GM10248 (cell line): ENCODE measurements at regions not wholly inside any gene's neighbourhood (a gene's known extent, or its start where the extent isn't known, plus 50 kb on each side); places are given as distances from the start of the nearest gene placed in this dataset.

ENCODE experiments used
- CTCF ChIA-PET: fragments of 300-600 bp; sonication (Branson Sonifier 250); formaldehyde crosslinking; extraction: SDS; loops from one replicate; lab custom pipeline; 2021; ENCODE audit warnings: antibody characterized with exemption; lab: Yijun Ruan, JAX
- POLR2A ChIA-PET: fragments of 350-650 bp; sonication (Branson Sonifier 250); formaldehyde crosslinking; extraction: SDS; loops from one replicate; lab custom pipeline; 2020; ENCODE audit warnings: antibody characterized with exemption; lab: Yijun Ruan, JAX
- DNase-seq: peaks from one replicate; pipeline ENCODE4 v3.0.0; 2012; ENCODE audit errors: extremely low spot score
- CTCF ChIP-seq: IDR thresholded peaks from 2 replicates; pipeline ENCODE4 v1.5.1; 2012; ENCODE audit warnings: mild to moderate bottlenecking, low read depth; ENCODE audit errors: extremely low read depth, missing control alignments, control extremely low read depth

GRCh38 chr4:53780736-53781400, 189.6 kb upstream of the LNX1 start:
- no peak for DNase-seq
- TF ChIP-seq CTCF = no peak
- ChIA-PET POLR2A (no interaction called here), CTCF (no interaction called here)

DNA sequence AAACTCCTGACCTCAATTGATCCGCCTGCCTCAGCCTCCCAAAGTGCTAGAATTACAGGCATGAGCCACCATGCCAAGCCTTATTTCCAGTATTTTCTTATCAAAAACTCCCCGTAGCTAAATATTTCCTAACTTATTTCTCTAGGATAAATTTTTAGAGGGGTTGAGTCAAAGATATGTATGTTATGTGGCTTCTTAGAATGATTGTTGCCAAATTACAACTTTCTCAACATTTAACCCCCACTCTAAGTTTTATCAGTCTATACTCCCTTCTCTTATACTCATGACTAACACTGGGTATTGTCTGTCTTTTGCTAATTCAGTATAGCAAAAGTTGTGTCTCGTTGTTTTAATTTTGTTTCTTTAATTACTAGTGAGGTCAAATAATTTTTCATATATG, 187.7 kb upstream of the LNX1 start:
- no peak for TF ChIP-seq CTCF

GRCh38 chr4:53778155-53778554, 186.9 kb upstream of the LNX1 start:
- no peak for DNase-seq
- no peak for TF ChIP-seq CTCF
- POLR2A ChIA-PET = no interaction called here
- CTCF ChIA-PET = interaction anchor here (0.9 to 1.6 kb wide), 3 partner anchors 9 to 12 kb away, joined by 3 to 4 read pairs (median 3); no protein-coding TSS in a partner anchor

More for the DNA sequence above, 187.7 kb upstream of the LNX1 start:
- ChIA-PET POLR2A (no interaction called here), CTCF (no interaction called here)
- no peak for DNase-seq

GRCh38 chr4:53777244-53777984, 186.1 kb upstream of the LNX1 start:
- CTCF ChIA-PET = interaction anchor here (0.9 to 1.6 kb wide), 3 partner anchors 9 to 11 kb away, joined by 3 to 4 read pairs (median 3); no protein-coding TSS in a partner anchor
- TF ChIP-seq CTCF = no peak
- POLR2A ChIA-PET = no interaction called here
- DNase-seq = no peak

GRCh38 chr4:53776141-53776540, 184.9 kb upstream of the LNX1 start:
- no peak for DNase-seq
- ChIA-PET CTCF (interaction anchor here (1.8 kb wide), 1 partner anchor 11 kb away, joined by 4 read pairs; no protein-coding TSS in a partner anchor), POLR2A (no interaction called here)
- TF ChIP-seq CTCF = no peak

DNA sequence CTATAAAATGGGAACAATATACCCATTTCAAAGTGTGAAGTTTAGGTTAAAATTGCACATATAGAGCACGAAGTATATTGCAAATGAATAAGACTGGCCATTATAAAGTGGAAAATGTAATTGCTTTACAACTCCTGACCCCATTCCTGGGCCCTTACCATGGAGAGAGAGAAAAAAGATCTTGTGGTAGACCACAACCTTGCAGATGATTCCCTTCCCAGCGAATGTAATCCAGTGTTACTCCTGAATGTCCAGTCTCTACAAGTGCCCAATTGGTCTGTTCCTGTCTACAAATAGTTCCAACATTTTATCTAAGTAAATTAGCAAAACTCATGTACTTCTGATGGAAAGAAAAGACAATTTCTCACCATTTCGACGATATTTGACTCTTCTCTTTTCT, 184.1 kb upstream of the LNX1 start:
- no peak for TF ChIP-seq CTCF
- CTCF ChIA-PET = interaction anchor here (1.8 kb wide), 1 partner anchor 11 kb away, joined by 4 read pairs; no protein-coding TSS in a partner anchor
- POLR2A ChIA-PET = no interaction called here
- DNase-seq = no peak
